RWPE1 (cell line): ENCODE measurements at regions not wholly inside any gene's neighbourhood (a gene's known extent, or its start where the extent isn't known, plus 50 kb on each side); places are given as distances from the start of the nearest gene placed in this dataset.

Source experiments
- CTCF ChIA-PET: fragments of 350-600 bp; sonication (Branson Sonifier 250); formaldehyde crosslinking; extraction: SDS; loops from one replicate; lab custom pipeline; 2021; lab: Yijun Ruan, JAX
- POLR2A ChIA-PET: fragments of 400-600 bp; formaldehyde crosslinking; extraction: SDS; loops from one replicate; lab custom pipeline; 2020; ENCODE audit warnings: antibody characterized with exemption; ENCODE audit not compliant: low non-redundant PET; lab: Yijun Ruan, JAX
- DNase-seq: peaks from one replicate; pipeline ENCODE4 v3.0.0; 2012; ENCODE audit warnings: low spot score
- H3K27ac ChIP-seq: fragments of 450-650 bp; 2 replicates; pipeline ENCODE4 v1.5.1; 2017
- CTCF ChIP-seq: fragments of 450-650 bp; conservative IDR thresholded peaks from 2 replicates; pipeline ENCODE4 v1.5.1; 2017; ENCODE audit warnings: low read depth, mild to moderate bottlenecking

- ChIA-PET POLR2A (no interaction called here), CTCF (no interaction called here)
- no peak overlapping the region for H3K27ac ChIP-seq
- TF ChIP-seq CTCF, result no peak
- no peak for DNase-seq
These were observed 366.1 kb downstream of the SHANK2 start for GRCh38 chr11:70886256-70886655.

GRCh38 chr11:70886676-70887541, 365.5 kb downstream of the SHANK2 start:
- no peak for DNase-seq
- CTCF ChIA-PET, result no interaction called here
- POLR2A ChIA-PET, result no interaction called here

GRCh38 chr11:70887542-70887827, 364.9 kb downstream of the SHANK2 start:
- TF ChIP-seq CTCF, result no peak
- POLR2A ChIA-PET, result no interaction called here
- CTCF ChIA-PET, result no interaction called here
- no peak overlapping the region for H3K27ac ChIP-seq
- DNase-seq, result no peak

More at GRCh38 chr11:70886676-70887541, 365.5 kb downstream of the SHANK2 start:
- no peak overlapping the region for H3K27ac ChIP-seq
- no peak for TF ChIP-seq CTCF

GRCh38 chr11:70888061-70888460, 364.3 kb downstream of the SHANK2 start:
- POLR2A ChIA-PET, result no interaction called here
- H3K27ac ChIP-seq, result no peak overlapping the region
- no peak for TF ChIP-seq CTCF

GRCh38 chr11:70889411-70889810, 363.0 kb downstream of the SHANK2 start:
- H3K27ac ChIP-seq, result no peak overlapping the region
- no peak for TF ChIP-seq CTCF
- ChIA-PET CTCF (interaction anchor here (0.5 kb wide), 1 partner anchor 686 kb away, joined by 3 read pairs; no protein-coding TSS in a partner anchor), POLR2A (no interaction called here)
- no peak for DNase-seq

More at GRCh38 chr11:70888061-70888460, 364.3 kb downstream of the SHANK2 start:
- CTCF ChIA-PET, result no interaction called here
- no peak for DNase-seq

GRCh38 chr11:70891844-70892380, 360.5 kb downstream of the SHANK2 start:
- no peak overlapping the region for H3K27ac ChIP-seq
- TF ChIP-seq CTCF, result no peak
- DNase-seq, result no peak
- POLR2A ChIA-PET, result no interaction called here
- CTCF ChIA-PET, result no interaction called here
